CD14-positive monocyte (primary cell): ENCODE measurements at regions not wholly inside any gene's neighbourhood (a gene's known extent, or its start where the extent isn't known, plus 50 kb on each side); places are given as distances from the start of the nearest gene placed in this dataset.
"Not testable (repeated sequence)": the region's sequence is repeated elsewhere in the genome, so short reads cannot be mapped to it uniquely, and the experiment has no call there.

Source experiments
- DNase-seq, 3 donors: peaks; one replicate each; pipeline ENCODE4 v3.0.0-alpha.2; 2011 to 2022
- H2AFZ ChIP-seq: 2 replicates; pipeline ENCODE4 v1.6.0; 2012; ENCODE audit warnings: mild to moderate bottlenecking, low read depth, low read length, inconsistent platforms; ENCODE audit not compliant: insufficient read depth, poor library complexity, severe bottlenecking
- H3K27ac ChIP-seq, 2 donors: 1 replicate in 1 of 2; 2 replicates in 1 of 2; pipeline ENCODE4 v1.5.1; 2012 to 2013; ENCODE audit warnings: low read length in 2 of 2, control low read depth in 1 of 2, inconsistent platforms in 1 of 2, low read depth in 1 of 2, mild to moderate bottlenecking in 1 of 2
- H3K27me3 ChIP-seq, 2 donors: one replicate each; pipeline versions ENCODE4 v1.6.0 to v1.6.1; 2011 to 2013; ENCODE audit warnings: low read length in 2 of 2; ENCODE audit not compliant: control insufficient read depth in 2 of 2, insufficient read depth in 2 of 2
- H3K36me3 ChIP-seq, 2 donors: replicated peaks in 1 of 2; 1 replicate in 1 of 2; 2 replicates in 1 of 2; pipeline versions ENCODE4 v1.5.1 to v1.6.1; 2012 to 2013; ENCODE audit warnings: low read length in 2 of 2, control low read depth in 1 of 2, inconsistent platforms in 1 of 2, mild to moderate bottlenecking in 1 of 2; ENCODE audit not compliant: insufficient read depth in 2 of 2, control insufficient read depth in 1 of 2
- H3K4me1 ChIP-seq, 2 donors: 1 replicate in 1 of 2; 2 replicates in 1 of 2; pipeline versions ENCODE4 v1.5.1 to v1.6.1; 2012 to 2013; ENCODE audit warnings: low read length in 2 of 2, control low read depth in 1 of 2, inconsistent platforms in 1 of 2, mild to moderate bottlenecking in 1 of 2, moderate library complexity in 1 of 2; ENCODE audit not compliant: insufficient read depth in 2 of 2, control insufficient read depth in 1 of 2
- H3K4me2 ChIP-seq: replicated peaks from 2 replicates; pipeline ENCODE3; 2012; ENCODE audit warnings: low read length, moderate library complexity, mild to moderate bottlenecking; ENCODE audit not compliant: poor library complexity, severe bottlenecking; ENCODE audit errors: extremely low read depth
- H3K4me3 ChIP-seq, 3 experiments: fragments of 200-600 bp in 1 of 3; sonication (generic) in 1 of 3; replicated peaks in 1 of 3; 1 replicate in 2 of 3; 2 replicates in 1 of 3; pipeline ENCODE4 v1.5.1; 2011 to 2013; ENCODE audit warnings: low read length in 3 of 3, mild to moderate bottlenecking in 3 of 3, control low read depth in 2 of 3, low read depth in 2 of 3, inconsistent platforms in 1 of 3, moderate library complexity in 1 of 3
- H3K79me2 ChIP-seq: 2 replicates; pipeline ENCODE4 v1.6.0; 2012; ENCODE audit warnings: mild to moderate bottlenecking, control low read depth, inconsistent platforms, low read length, moderate library complexity; ENCODE audit not compliant: insufficient read depth
- H3K9ac ChIP-seq: 2 replicates; pipeline ENCODE4 v1.6.0; 2017; ENCODE audit warnings: low read length, mild to moderate bottlenecking; ENCODE audit not compliant: insufficient read depth, poor library complexity, severe bottlenecking
- H3K9me3 ChIP-seq, 2 donors: replicated peaks in 1 of 2; 1 replicate in 1 of 2; 2 replicates in 1 of 2; pipeline versions ENCODE4 v1.5.1 to v1.6.1; 2012 to 2013; ENCODE audit warnings: low read length in 2 of 2, control low read depth in 1 of 2; ENCODE audit not compliant: control insufficient read depth in 1 of 2, insufficient read depth in 1 of 2
- H4K20me1 ChIP-seq: 2 replicates; pipeline ENCODE4 v1.6.0; 2012; ENCODE audit warnings: mild to moderate bottlenecking, low read length, control low read depth, moderate library complexity; ENCODE audit not compliant: insufficient read depth
- H3K27ac Mint-ChIP-seq, 7 donors: one replicate each; pipeline ENCODE4 v1.8.0; 2020; ENCODE audit warnings: mild to moderate bottlenecking in 7 of 7, mixed read lengths in 7 of 7, moderate library complexity in 6 of 7, inconsistent platforms in 2 of 7
- H3K27me3 Mint-ChIP-seq, 3 donors: one replicate each; pipeline ENCODE4 v1.8.0; 2021 to 2022; ENCODE audit warnings: low read depth in 3 of 3, mild to moderate bottlenecking in 3 of 3, mixed read lengths in 3 of 3, moderate library complexity in 3 of 3, inconsistent platforms in 1 of 3
- H3K36me3 Mint-ChIP-seq, 2 donors: one replicate each; pipeline ENCODE4 v1.8.0; 2020; ENCODE audit warnings: mixed read lengths in 2 of 2, inconsistent platforms in 1 of 2, mild to moderate bottlenecking in 1 of 2
- H3K4me1 Mint-ChIP-seq: one replicate; pipeline ENCODE4 v1.8.0; 2020; ENCODE audit warnings: mild to moderate bottlenecking, mixed read lengths
- H3K4me3 Mint-ChIP-seq, 2 donors: one replicate each; pipeline ENCODE4 v1.8.0; 2020; ENCODE audit warnings: mild to moderate bottlenecking in 2 of 2, mixed read lengths in 2 of 2, moderate library complexity in 1 of 2
- H3K9me3 Mint-ChIP-seq, 7 donors: one replicate each; pipeline ENCODE4 v1.8.0; 2020 to 2022; ENCODE audit warnings: mixed read lengths in 7 of 7, mild to moderate bottlenecking in 6 of 7, moderate library complexity in 6 of 7, inconsistent platforms in 2 of 7
- CTCF ChIP-seq: fragments of 200-600 bp; IDR thresholded peaks from one replicate; pipeline ENCODE4 v1.8.0; 2022; ENCODE audit warnings: antibody characterized with exemption, mild to moderate bottlenecking
- WGBS: methylation state at CpG from one replicate; pipeline ENCODE4 v1.1.5; 2013; ENCODE audit warnings: missing lambda C conversion rate; ENCODE audit not compliant: insufficient coverage; 5-methylcytosine and 5-hydroxymethylcytosine counted together
- intact Hi-C, 2 donors: fragments of 100-400 bp; cut with micrococcal nuclease; formaldehyde crosslinking; loops; one replicate each; pipeline versions ENCODE4 v1.15.0 to v1.15.1; 2023

- Histone ChIP-seq H3K27ac (no peak overlapping the region), H3K9ac (no peak overlapping the region), H4K20me1 (no peaks in the 10 kb centered on the region), H3K4me1 (no peaks in the 10 kb centered on the region), H3K4me3 (no peak overlapping the region), H2AFZ (no peak overlapping the region), H3K79me2 (no peaks in the 10 kb centered on the region), H3K27me3 (no peaks in the 10 kb centered on the region), H3K9me3 (no peaks in the 10 kb centered on the region), H3K4me2 (no peak overlapping the region), H3K36me3 (no peaks in the 10 kb centered on the region)
- no peak for DNase-seq
- Mint-ChIP-seq H3K9me3 (no peaks in the 10 kb centered on the region), H3K4me1 (no peaks in the 10 kb centered on the region), H3K27me3 (peaks cover 0 to 5% (median 1%) of the 10 kb centered on the region in 3 donors), H3K4me3 (no peak overlapping the region), H3K27ac (no peak overlapping the region), H3K36me3 (no peaks in the 10 kb centered on the region)
- WGBS = no CpG with 5 or more reads among the region's 2 CpGs
- intact Hi-C loops = no loop called here
- no peak for TF ChIP-seq CTCF
These were observed 87.7 kb upstream of the MAGI3 start for GRCh38 chr1:113302636-113303035.

GRCh38 chr1:113303267-113303666 lies 87.0 kb upstream of the MAGI3 start:
- Mint-ChIP-seq H3K9me3 (no peaks in the 10 kb centered on the region), H3K27ac (no peak overlapping the region), H3K27me3 (peaks cover 0 to 6% (median 0%) of the 10 kb centered on the region in 3 donors), H3K36me3 (no peaks in the 10 kb centered on the region), H3K4me1 (no peaks in the 10 kb centered on the region), H3K4me3 (no peak overlapping the region)
- Histone ChIP-seq H3K4me2 (no peak overlapping the region), H3K27ac (no peak overlapping the region), H4K20me1 (no peaks in the 10 kb centered on the region), H3K9me3 (no peaks in the 10 kb centered on the region), H2AFZ (no peak overlapping the region), H3K4me3 (no peak overlapping the region), H3K9ac (no peak overlapping the region), H3K27me3 (no peaks in the 10 kb centered on the region), H3K79me2 (no peaks in the 10 kb centered on the region), H3K4me1 (no peaks in the 10 kb centered on the region), H3K36me3 (no peaks in the 10 kb centered on the region)
- no peak for DNase-seq
- TF ChIP-seq CTCF = no peak
- WGBS = 89% methylated on average over 7 of the region's 9 CpGs
- intact Hi-C loops = no loop called here

- H3K4me1 Mint-ChIP-seq, H2AFZ ChIP-seq, DNase-seq, H3K9me3 Mint-ChIP-seq, H3K4me3 Mint-ChIP-seq, intact Hi-C loops, H3K4me2 ChIP-seq, H3K36me3 ChIP-seq, H3K4me1 ChIP-seq, H3K4me3 ChIP-seq, H3K9me3 ChIP-seq, H4K20me1 ChIP-seq, H3K27me3 Mint-ChIP-seq, H3K27me3 ChIP-seq, H3K9ac ChIP-seq, H3K27ac ChIP-seq, H3K36me3 Mint-ChIP-seq, H3K79me2 ChIP-seq, H3K27ac Mint-ChIP-seq: not testable (repeated sequence)
- no CpG with 5 or more reads among the region's 4 CpGs for WGBS
These were observed 85.3 kb upstream of the MAGI3 start for GRCh38 chr1:113305029-113305428.
